ENCODE measurements at regions not wholly inside any gene's neighbourhood (a gene's known extent, or its start where the extent isn't known, plus 50 kb on each side); places are given as distances from the start of the nearest gene placed in this dataset.
"Not testable (repeated sequence)": the region's sequence is repeated elsewhere in the genome, so short reads cannot be mapped to it uniquely, and the experiment has no call there.

GRCh38 chr1:164155347-164155746 lies 403.6 kb upstream of the PBX1 start:
- peaks cover 23% of the 10 kb centered on the region for H3K9me3 Mint-ChIP-seq
- H3K27ac Mint-ChIP-seq = no peak overlapping the region
- no peaks in the 10 kb centered on the region for H3K27me3 Mint-ChIP-seq
- no peaks in the 10 kb centered on the region for H3K36me3 Mint-ChIP-seq
- POLR2A ChIA-PET = no interaction called here
- no peak for DNase-seq
- no peaks in the 10 kb centered on the region for H3K4me1 Mint-ChIP-seq (ENCODE audit: low read depth)
- intact Hi-C loops (cut with micrococcal nuclease) = no loop called here
- H3K4me3 Mint-ChIP-seq = no peak overlapping the region
- CTCF ChIA-PET = interaction anchor here (0.5 kb wide), 1 partner anchor 448 kb away, joined by 3 read pairs; no protein-coding TSS in a partner anchor

- no peak for DNase-seq
- ChIA-PET POLR2A (no interaction called here), CTCF (no interaction called here)
- no peak overlapping the region for H3K4me3 Mint-ChIP-seq
- no peaks in the 10 kb centered on the region for H3K36me3 Mint-ChIP-seq
- intact Hi-C loops (cut with micrococcal nuclease) = no loop called here
- peaks cover 20% of the 10 kb centered on the region for H3K9me3 Mint-ChIP-seq
- H3K27me3 Mint-ChIP-seq = no peaks in the 10 kb centered on the region
- no peaks in the 10 kb centered on the region for H3K4me1 Mint-ChIP-seq (ENCODE audit: low read depth)
- no peak overlapping the region for H3K27ac Mint-ChIP-seq
These were observed 395.6 kb upstream of the PBX1 start for GRCh38 chr1:164163289-164163849.

- Mint-ChIP-seq H3K4me3 (no peak overlapping the region), H3K27me3 (no peaks in the 10 kb centered on the region), H3K36me3 (no peaks in the 10 kb centered on the region), H3K9me3 (peaks cover 30% of the 10 kb centered on the region), H3K4me1 (ENCODE audit: low read depth) (no peaks in the 10 kb centered on the region), H3K27ac (no peak overlapping the region)
- DNase-seq = no peak
- intact Hi-C loops (cut with micrococcal nuclease) = no loop called here
- ChIA-PET POLR2A (interaction anchor here (0.7 kb wide), 1 partner anchor 204 kb away, joined by 5 read pairs; no protein-coding TSS in a partner anchor), CTCF (no interaction called here)
These were observed 393.5 kb upstream of the PBX1 start for GRCh38 chr1:164165466-164165865.

GRCh38 chr1:164166454-164166853 lies 392.5 kb upstream of the PBX1 start:
- H3K27me3 Mint-ChIP-seq; H3K36me3 Mint-ChIP-seq; H3K4me1 Mint-ChIP-seq (ENCODE audit: low read depth); CTCF ChIA-PET; H3K27ac Mint-ChIP-seq; DNase-seq; H3K4me3 Mint-ChIP-seq; intact Hi-C loops (cut with micrococcal nuclease): not testable (repeated sequence)
- POLR2A ChIA-PET = interaction anchor here (0.7 kb wide), 1 partner anchor 203 kb away, joined by 5 read pairs; no protein-coding TSS in a partner anchor
- H3K9me3 Mint-ChIP-seq = peaks cover 35% of the 10 kb centered on the region

GRCh38 chr1:164177118-164177517 lies 381.9 kb upstream of the PBX1 start:
- CTCF ChIA-PET = no interaction called here
- intact Hi-C loops (cut with micrococcal nuclease) = no loop called here
- Mint-ChIP-seq H3K36me3 (no peaks in the 10 kb centered on the region), H3K9me3 (peaks cover 27% of the 10 kb centered on the region), H3K4me3 (no peak overlapping the region), H3K27ac (no peak overlapping the region), H3K27me3 (no peaks in the 10 kb centered on the region), H3K4me1 (ENCODE audit: low read depth) (no peaks in the 10 kb centered on the region)
- POLR2A ChIA-PET = no interaction called here
- no peak for DNase-seq

- no peaks in the 10 kb centered on the region for H3K36me3 Mint-ChIP-seq
- H3K4me3 Mint-ChIP-seq = no peak overlapping the region
- H3K9me3 Mint-ChIP-seq = peaks cover 28% of the 10 kb centered on the region
- ChIA-PET POLR2A (no interaction called here), CTCF (no interaction called here)
- intact Hi-C loops (cut with micrococcal nuclease) = no loop called here
- no peak overlapping the region for H3K27ac Mint-ChIP-seq
- H3K27me3 Mint-ChIP-seq = no peaks in the 10 kb centered on the region
- no peak for DNase-seq
- no peaks in the 10 kb centered on the region for H3K4me1 Mint-ChIP-seq (ENCODE audit: low read depth)
These were observed 378.2 kb upstream of the PBX1 start for GRCh38 chr1:164180824-164181223.

- no peak for DNase-seq
- no peaks in the 10 kb centered on the region for H3K4me1 Mint-ChIP-seq (ENCODE audit: low read depth)
- H3K4me3 Mint-ChIP-seq = no peak overlapping the region
- intact Hi-C loops (cut with micrococcal nuclease) = no loop called here
- no peak overlapping the region for H3K27ac Mint-ChIP-seq
- peaks cover 18% of the 10 kb centered on the region for H3K9me3 Mint-ChIP-seq
- ChIA-PET CTCF (no interaction called here), POLR2A (no interaction called here)
- H3K36me3 Mint-ChIP-seq = no peaks in the 10 kb centered on the region
- H3K27me3 Mint-ChIP-seq = no peaks in the 10 kb centered on the region
These were observed 374.9 kb upstream of the PBX1 start for GRCh38 chr1:164183854-164184635.

- H3K36me3 Mint-ChIP-seq = no peaks in the 10 kb centered on the region
- H3K4me3 Mint-ChIP-seq = no peak overlapping the region
- CTCF ChIA-PET = no interaction called here
- DNase-seq = no peak
- H3K4me1 Mint-ChIP-seq (ENCODE audit: low read depth) = no peaks in the 10 kb centered on the region
- intact Hi-C loops (cut with micrococcal nuclease) = no loop called here
- peaks cover 11% of the 10 kb centered on the region for H3K9me3 Mint-ChIP-seq
- POLR2A ChIA-PET = no interaction called here
- no peak overlapping the region for H3K27ac Mint-ChIP-seq
- no peaks in the 10 kb centered on the region for H3K27me3 Mint-ChIP-seq
These were observed 372.1 kb upstream of the PBX1 start for GRCh38 chr1:164186881-164187280.

- peaks cover 11% of the 10 kb centered on the region for H3K9me3 Mint-ChIP-seq
- no peaks in the 10 kb centered on the region for H3K36me3 Mint-ChIP-seq
- no peak overlapping the region for H3K4me3 Mint-ChIP-seq
- intact Hi-C loops (cut with micrococcal nuclease) = no loop called here
- CTCF ChIA-PET = no interaction called here
- no peak overlapping the region for H3K27ac Mint-ChIP-seq
- POLR2A ChIA-PET = no interaction called here
- no peaks in the 10 kb centered on the region for H3K4me1 Mint-ChIP-seq (ENCODE audit: low read depth)
- DNase-seq = no peak
- no peaks in the 10 kb centered on the region for H3K27me3 Mint-ChIP-seq
These were observed 370.5 kb upstream of the PBX1 start for GRCh38 chr1:164188497-164188896.

- no peak for DNase-seq
- intact Hi-C loops (cut with micrococcal nuclease) = no loop called here
- Mint-ChIP-seq H3K36me3 (no peaks in the 10 kb centered on the region), H3K4me3 (no peak overlapping the region), H3K27ac (no peak overlapping the region), H3K27me3 (no peaks in the 10 kb centered on the region), H3K4me1 (ENCODE audit: low read depth) (no peaks in the 10 kb centered on the region), H3K9me3 (peaks cover 12% of the 10 kb centered on the region)
- POLR2A ChIA-PET = no interaction called here
- CTCF ChIA-PET = no interaction called here
These were observed 367.8 kb upstream of the PBX1 start for GRCh38 chr1:164191191-164191590.

- Mint-ChIP-seq H3K4me3 (no peak overlapping the region), H3K27ac (no peak overlapping the region), H3K27me3 (no peaks in the 10 kb centered on the region), H3K9me3 (peaks cover 3% of the 10 kb centered on the region), H3K36me3 (no peaks in the 10 kb centered on the region), H3K4me1 (ENCODE audit: low read depth) (no peaks in the 10 kb centered on the region)
- DNase-seq = no peak
- CTCF ChIA-PET = interaction anchor here (0.6 kb wide), 1 partner anchor 496 kb away, joined by 3 read pairs; no protein-coding TSS in a partner anchor
- intact Hi-C loops (cut with micrococcal nuclease) = no loop called here
- POLR2A ChIA-PET = no interaction called here
These were observed 348.7 kb upstream of the PBX1 start for GRCh38 chr1:164210211-164210739.

GRCh38 chr1:164223378-164223777 lies 335.6 kb upstream of the PBX1 start:
- ChIA-PET POLR2A (no interaction called here), CTCF (no interaction called here)
- intact Hi-C loops (cut with micrococcal nuclease) = no loop called here
- no peak overlapping the region for H3K4me3 Mint-ChIP-seq
- H3K36me3 Mint-ChIP-seq = no peaks in the 10 kb centered on the region
- no peak for DNase-seq
- no peak overlapping the region for H3K27ac Mint-ChIP-seq
- no peaks in the 10 kb centered on the region for H3K27me3 Mint-ChIP-seq
- H3K9me3 Mint-ChIP-seq = peaks cover 25% of the 10 kb centered on the region
- no peaks in the 10 kb centered on the region for H3K4me1 Mint-ChIP-seq (ENCODE audit: low read depth)

- DNase-seq = no peak
- Mint-ChIP-seq H3K9me3 (peaks cover 22% of the 10 kb centered on the region), H3K36me3 (no peaks in the 10 kb centered on the region), H3K4me1 (ENCODE audit: low read depth) (no peaks in the 10 kb centered on the region), H3K4me3 (no peak overlapping the region), H3K27me3 (no peaks in the 10 kb centered on the region), H3K27ac (no peak overlapping the region)
- POLR2A ChIA-PET = no interaction called here
- CTCF ChIA-PET = no interaction called here
- intact Hi-C loops (cut with micrococcal nuclease) = no loop called here
These were observed 334.0 kb upstream of the PBX1 start for GRCh38 chr1:164225011-164225410.

All from activated CD4-positive, alpha-beta memory T cell treated with anti-CD3 and anti-CD28 coated beads for 36 hours (primary cell).